Mesenchymal stem cell (in vitro differentiated cells and primary cell): ENCODE measurements at regions not wholly inside any gene's neighbourhood (a gene's known extent, or its start where the extent isn't known, plus 50 kb on each side); places are given as distances from the start of the nearest gene placed in this dataset.

Experiments
- DNase-seq: peaks from one replicate; pipeline ENCODE4 v3.0.0-alpha.2; 2013
- H2AFZ ChIP-seq: one replicate; pipeline ENCODE4 v1.6.1; 2013; ENCODE audit warnings: low read depth, mild to moderate bottlenecking, control low read depth, inconsistent platforms, low read length, moderate library complexity
- H2AK5ac ChIP-seq: 2 replicates; pipeline ENCODE4 v1.6.1; 2013; ENCODE audit warnings: low read length, moderate library complexity, mild to moderate bottlenecking, inconsistent platforms; ENCODE audit not compliant: severe bottlenecking
- H2BK120ac ChIP-seq: one replicate; pipeline ENCODE4 v1.6.1; 2013; ENCODE audit warnings: low read depth, mild to moderate bottlenecking, inconsistent platforms, low read length, moderate library complexity
- H2BK12ac ChIP-seq, 2 experiments: one replicate each; pipeline ENCODE4 v1.6.1; 2013; ENCODE audit warnings: inconsistent platforms in 2 of 2, low read length in 2 of 2, mild to moderate bottlenecking in 2 of 2, moderate library complexity in 2 of 2, control low read depth in 1 of 2
- H2BK15ac ChIP-seq: one replicate; pipeline ENCODE4 v1.6.1; 2013; ENCODE audit warnings: mild to moderate bottlenecking, low read depth, inconsistent platforms; ENCODE audit not compliant: poor library complexity, severe bottlenecking
- H2BK5ac ChIP-seq: 2 replicates; pipeline ENCODE4 v1.6.1; 2013; ENCODE audit warnings: low read depth, mild to moderate bottlenecking, low read length, control low read depth, inconsistent platforms; ENCODE audit not compliant: poor library complexity, severe bottlenecking
- H3K14ac ChIP-seq, 2 experiments: one replicate each; pipeline ENCODE4 v1.6.1; 2013; ENCODE audit warnings: inconsistent platforms in 2 of 2, low read length in 2 of 2, control low read depth in 1 of 2, mild to moderate bottlenecking in 1 of 2, moderate library complexity in 1 of 2
- H3K18ac ChIP-seq, 2 experiments: one replicate each; pipeline ENCODE4 v1.6.1; 2013; ENCODE audit warnings: inconsistent platforms in 2 of 2, low read length in 2 of 2, control low read depth in 1 of 2, low read depth in 1 of 2, mild to moderate bottlenecking in 1 of 2
- H3K23ac ChIP-seq, 2 experiments: one replicate each; pipeline ENCODE4 v1.6.1; 2013; ENCODE audit warnings: inconsistent platforms in 2 of 2, low read length in 2 of 2, mild to moderate bottlenecking in 2 of 2, moderate library complexity in 2 of 2, control low read depth in 1 of 2
- H3K27ac ChIP-seq: 2 replicates; pipeline ENCODE4 v1.5.1; 2013; ENCODE audit warnings: mild to moderate bottlenecking, moderate library complexity, low read length, control low read depth, inconsistent platforms; ENCODE audit not compliant: poor library complexity, severe bottlenecking
- H3K27me3 ChIP-seq, 2 experiments: 2 replicates each; pipeline versions ENCODE4 v1.6.1 to v1.7.0; 2013; ENCODE audit warnings: low read length in 2 of 2, mild to moderate bottlenecking in 2 of 2, moderate library complexity in 2 of 2, control low read depth in 1 of 2, inconsistent platforms in 1 of 2; ENCODE audit not compliant: control insufficient read depth in 1 of 2, insufficient read depth in 1 of 2
- H3K36me3 ChIP-seq, 2 experiments: 2 replicates each; pipeline versions ENCODE4 v1.6.1 to v1.7.0; 2013; ENCODE audit warnings: low read length in 2 of 2, control low read depth in 1 of 2, inconsistent platforms in 1 of 2, low read depth in 1 of 2, mild to moderate bottlenecking in 1 of 2; ENCODE audit not compliant: insufficient read depth in 2 of 2, control insufficient read depth in 1 of 2
- H3K4ac ChIP-seq, 2 experiments: one replicate each; pipeline ENCODE4 v1.6.1; 2013; ENCODE audit warnings: inconsistent platforms in 2 of 2, low read length in 2 of 2, mild to moderate bottlenecking in 2 of 2, moderate library complexity in 2 of 2, control low read depth in 1 of 2, low read depth in 1 of 2
- H3K4me1 ChIP-seq: 2 replicates; pipeline ENCODE4 v1.6.1; 2013; ENCODE audit warnings: low read depth, low read length, control low read depth; ENCODE audit not compliant: control insufficient read depth, insufficient read depth
- H3K4me2 ChIP-seq: 2 replicates; pipeline ENCODE4 v1.6.1; 2013; ENCODE audit warnings: low read length, mild to moderate bottlenecking, inconsistent platforms; ENCODE audit not compliant: poor library complexity, severe bottlenecking
- H3K4me3 ChIP-seq, 2 experiments: 2 replicates each; pipeline versions ENCODE4 v1.5.1 to v1.7.0; 2013; ENCODE audit warnings: low read length in 2 of 2, mild to moderate bottlenecking in 2 of 2, control low read depth in 1 of 2, low read depth in 1 of 2; ENCODE audit not compliant: insufficient read depth in 1 of 2
- H3K79me1 ChIP-seq: replicated peaks from 2 replicates; pipeline ENCODE4 v1.6.1; 2013; ENCODE audit warnings: mild to moderate bottlenecking, control low read depth, low read length, inconsistent platforms; ENCODE audit not compliant: poor library complexity, severe bottlenecking
- H3K9ac ChIP-seq: 2 replicates; pipeline ENCODE4 v1.7.0; 2013; ENCODE audit warnings: mild to moderate bottlenecking, low read length, moderate library complexity
- H3K9me3 ChIP-seq: 2 replicates; pipeline ENCODE4 v1.7.0; 2013; ENCODE audit warnings: mild to moderate bottlenecking, low read length; ENCODE audit not compliant: control insufficient read depth
- H4K8ac ChIP-seq: one replicate; pipeline ENCODE4 v1.6.1; 2013; ENCODE audit warnings: inconsistent platforms, mild to moderate bottlenecking, low read length, moderate library complexity
- H4K91ac ChIP-seq: one replicate; pipeline ENCODE4 v1.6.1; 2013; ENCODE audit warnings: mild to moderate bottlenecking, low read length, inconsistent platforms
- WGBS: methylation state at CpG from one replicate; pipeline ENCODE4 v1.1.7; 2013; ENCODE audit warnings: mixed read lengths; 5-methylcytosine and 5-hydroxymethylcytosine counted together

DNA sequence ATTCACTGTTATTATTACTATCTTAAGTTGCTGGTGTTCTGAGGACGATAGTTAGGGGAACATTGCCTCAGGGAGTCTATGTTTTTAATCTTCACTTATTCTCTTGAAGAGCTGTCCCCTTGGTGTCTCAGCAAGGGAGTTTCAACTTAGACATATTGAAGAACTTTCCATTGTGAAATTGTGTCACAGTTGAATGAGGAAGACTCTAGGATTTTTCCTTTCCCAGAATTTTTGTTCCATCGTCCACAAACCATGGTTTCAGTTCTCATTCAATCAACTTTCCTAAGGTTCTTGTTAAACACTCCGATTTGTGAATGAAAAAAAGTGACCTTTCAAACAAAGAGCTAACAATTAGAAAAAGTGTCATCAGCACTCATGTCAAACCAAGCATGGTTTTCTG lies 128.3 kb downstream of the GATA3 start:
- H3K18ac ChIP-seq, result no peak overlapping the region
- H2BK15ac ChIP-seq, result no peak overlapping the region
- H3K4me2 ChIP-seq, result no peak overlapping the region
- no peaks in the 10 kb centered on the region for H3K27me3 ChIP-seq
- H4K91ac ChIP-seq, result no peak overlapping the region
- no peaks in the 10 kb centered on the region for H3K9me3 ChIP-seq
- no peak overlapping the region for H3K27ac ChIP-seq
- no peak overlapping the region for H3K9ac ChIP-seq
- no peak overlapping the region for H2BK12ac ChIP-seq
- H3K4me1 ChIP-seq, result no peaks in the 10 kb centered on the region
- H4K8ac ChIP-seq, result no peak overlapping the region
- DNase-seq, result no peak
- H3K36me3 ChIP-seq, result no peaks in the 10 kb centered on the region
- no peak overlapping the region for H3K4ac ChIP-seq
- H3K14ac ChIP-seq, result no peak overlapping the region
- no peak overlapping the region for H2BK5ac ChIP-seq
- H2AFZ ChIP-seq, result no peak overlapping the region
- no peak overlapping the region for H2AK5ac ChIP-seq
- no peak overlapping the region for H2BK120ac ChIP-seq
- no peak overlapping the region for H3K4me3 ChIP-seq
- H3K23ac ChIP-seq, result no peak overlapping the region
- H3K79me1 ChIP-seq, result no peaks in the 10 kb centered on the region
- 89% methylated on average over 3 of the region's 3 CpGs for WGBS

DNA sequence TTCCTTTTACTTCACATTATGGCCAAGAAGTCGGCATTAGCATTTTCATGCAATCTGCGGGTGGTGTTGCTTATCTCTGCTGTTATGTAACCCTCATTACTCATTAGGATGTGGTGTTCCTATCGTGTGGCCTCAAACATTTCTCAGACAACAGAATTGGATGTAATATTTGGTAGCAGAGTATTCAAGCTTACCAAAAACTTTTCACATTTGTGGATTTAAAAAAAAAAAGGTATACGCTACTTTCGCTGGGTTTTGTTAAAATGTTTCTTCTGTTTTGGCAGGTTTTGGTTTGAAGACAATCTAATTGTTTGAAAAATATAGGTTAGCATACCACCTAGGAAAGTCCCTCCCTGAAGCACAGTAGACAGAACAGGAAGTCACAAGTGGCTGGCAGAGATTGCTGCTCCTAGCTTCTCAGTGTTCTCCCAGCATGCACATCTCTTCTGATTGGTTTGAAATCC lies 128.8 kb downstream of the GATA3 start:
- DNase-seq, result peak; percentile 35
- H2BK12ac ChIP-seq, result no peak overlapping the region
- H2BK5ac ChIP-seq, result no peak overlapping the region
- no peak overlapping the region for H2AFZ ChIP-seq
- H4K8ac ChIP-seq, result no peak overlapping the region
- no peak overlapping the region for H2AK5ac ChIP-seq
- H2BK15ac ChIP-seq, result no peak overlapping the region
- H3K9ac ChIP-seq, result no peak overlapping the region
- no peaks in the 10 kb centered on the region for H3K9me3 ChIP-seq
- no peaks in the 10 kb centered on the region for H3K36me3 ChIP-seq
- H3K27ac ChIP-seq, result no peak overlapping the region
- no peaks in the 10 kb centered on the region for H3K27me3 ChIP-seq
- H3K4me2 ChIP-seq, result no peak overlapping the region
- no peaks in the 10 kb centered on the region for H3K4me1 ChIP-seq
- WGBS, result 100% methylated on average over 2 of the region's 5 CpGs
- H3K23ac ChIP-seq, result no peak overlapping the region
- no peak overlapping the region for H3K4me3 ChIP-seq
- no peak overlapping the region for H2BK120ac ChIP-seq
- H3K4ac ChIP-seq, result no peak overlapping the region
- no peak overlapping the region for H3K18ac ChIP-seq
- no peaks in the 10 kb centered on the region for H3K79me1 ChIP-seq
- H4K91ac ChIP-seq, result no peak overlapping the region
- no peak overlapping the region for H3K14ac ChIP-seq

DNA sequence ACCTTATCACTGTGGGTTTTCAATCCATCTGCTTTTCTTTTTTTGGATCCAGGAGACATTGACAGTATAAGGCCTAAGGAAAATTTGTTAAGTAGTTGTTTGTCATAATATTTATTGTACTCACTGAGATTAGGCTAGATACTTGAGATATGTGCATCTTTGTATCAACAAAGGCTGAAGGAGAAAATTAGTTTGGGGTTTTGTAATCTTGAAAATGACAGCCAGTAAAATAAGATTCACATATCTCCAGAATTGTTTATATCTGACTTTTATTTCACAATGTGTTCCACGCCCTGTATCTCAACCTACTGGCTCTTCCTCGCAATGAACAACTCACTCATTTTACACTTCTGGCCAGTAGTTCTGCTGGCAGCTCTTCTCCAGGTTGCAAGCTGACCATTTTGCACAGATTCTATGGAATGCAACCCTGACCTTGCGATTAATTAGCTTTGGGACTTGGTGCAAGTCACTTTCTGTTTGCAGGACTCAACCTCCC lies 132.7 kb downstream of the GATA3 start:
- Histone ChIP-seq H3K36me3 (no peaks in the 10 kb centered on the region), H3K4me2 (no peak overlapping the region)

GRCh38 chr10:8189458-8189857 lies 135.0 kb downstream of the GATA3 start:
- Histone ChIP-seq H3K18ac (no peak overlapping the region), H3K4me3 (no peak overlapping the region), H2BK12ac (no peak overlapping the region), H4K8ac (no peak overlapping the region), H3K4me1 (no peaks in the 10 kb centered on the region), H3K23ac (no peak overlapping the region), H3K4me2 (no peak overlapping the region), H2AK5ac (no peak overlapping the region), H3K14ac (no peak overlapping the region), H3K9ac (no peak overlapping the region), H3K27me3 (no peaks in the 10 kb centered on the region), H2AFZ (no peak overlapping the region), H3K36me3 (no peaks in the 10 kb centered on the region), H2BK120ac (no peak overlapping the region), H3K4ac (no peak overlapping the region), H3K9me3 (no peaks in the 10 kb centered on the region), H3K79me1 (no peaks in the 10 kb centered on the region), H2BK15ac (no peak overlapping the region), H3K27ac (no peak overlapping the region), H2BK5ac (no peak overlapping the region), H4K91ac (no peak overlapping the region)
- WGBS, result 70% methylated on average over 8 of the region's 8 CpGs
- DNase-seq, result no peak

More for the DNA sequence above, 132.7 kb downstream of the GATA3 start:
- Histone ChIP-seq H4K91ac (no peak overlapping the region), H3K4ac (no peak overlapping the region), H3K4me3 (no peak overlapping the region), H3K9ac (no peak overlapping the region), H2AK5ac (no peak overlapping the region), H2BK5ac (no peak overlapping the region), H3K27me3 (no peaks in the 10 kb centered on the region), H2BK12ac (no peak overlapping the region), H3K23ac (no peak overlapping the region), H2BK120ac (no peak overlapping the region), H2BK15ac (no peak overlapping the region), H3K27ac (no peak overlapping the region), H3K79me1 (no peaks in the 10 kb centered on the region), H3K4me1 (no peaks in the 10 kb centered on the region), H2AFZ (no peak overlapping the region), H3K14ac (no peak overlapping the region), H3K9me3 (no peaks in the 10 kb centered on the region), H3K18ac (no peak overlapping the region), H4K8ac (no peak overlapping the region)
- peak; percentile 45 for DNase-seq
- WGBS, result 59% methylated on average over 3 of the region's 3 CpGs
